GM19238 (cell line): ENCODE measurements at regions not wholly inside any gene's neighbourhood (a gene's known extent, or its start where the extent isn't known, plus 50 kb on each side); places are given as distances from the start of the nearest gene placed in this dataset.

Experiments used
- DNase-seq: peaks from one replicate; pipeline ENCODE4 v3.0.0; 2011; ENCODE audit warnings: low spot score; ENCODE audit not compliant: insufficient read length

GRCh38 chr20:48096957-48097890 is 311.9 kb upstream of the SULF2 start:
- no peak for DNase-seq

DNA sequence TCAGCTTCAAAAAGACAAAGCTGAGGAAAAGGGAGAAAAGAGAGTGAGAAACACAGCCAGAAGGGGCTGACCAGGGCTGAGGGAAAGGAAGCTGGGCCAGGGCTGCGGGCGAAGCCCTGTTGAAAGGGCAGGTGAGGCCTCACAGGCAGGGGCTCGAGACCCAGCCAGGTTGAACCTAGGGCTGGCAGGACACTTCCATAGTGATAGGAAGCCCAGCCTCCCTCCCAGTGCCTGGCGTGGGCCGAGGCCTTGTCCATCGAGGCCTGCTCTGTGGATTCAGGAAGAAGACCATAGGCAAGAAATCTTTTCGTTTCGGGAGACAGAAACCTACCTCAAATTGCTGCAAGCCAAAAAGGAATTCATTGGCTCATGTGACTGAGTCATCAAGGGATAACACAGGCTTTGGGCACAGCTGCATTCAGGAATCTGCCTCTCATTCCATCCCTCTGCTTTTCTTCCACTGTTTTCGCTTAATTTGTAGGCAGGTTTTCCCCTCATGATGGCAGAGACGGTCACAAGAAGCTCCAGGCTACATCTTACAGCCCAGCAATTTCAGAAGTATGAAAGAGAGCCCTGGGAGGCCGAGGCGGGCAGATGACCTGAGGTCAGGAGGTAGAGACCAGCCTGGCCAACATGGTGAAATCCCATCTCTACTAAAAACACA is 311.1 kb upstream of the SULF2 start:
- DNase-seq = no peak

GRCh38 chr20:48094944-48095343 is 309.7 kb upstream of the SULF2 start:
- DNase-seq = no peak

GRCh38 chr20:48094196-48094749 is 309.0 kb upstream of the SULF2 start:
- DNase-seq = no peak

DNA sequence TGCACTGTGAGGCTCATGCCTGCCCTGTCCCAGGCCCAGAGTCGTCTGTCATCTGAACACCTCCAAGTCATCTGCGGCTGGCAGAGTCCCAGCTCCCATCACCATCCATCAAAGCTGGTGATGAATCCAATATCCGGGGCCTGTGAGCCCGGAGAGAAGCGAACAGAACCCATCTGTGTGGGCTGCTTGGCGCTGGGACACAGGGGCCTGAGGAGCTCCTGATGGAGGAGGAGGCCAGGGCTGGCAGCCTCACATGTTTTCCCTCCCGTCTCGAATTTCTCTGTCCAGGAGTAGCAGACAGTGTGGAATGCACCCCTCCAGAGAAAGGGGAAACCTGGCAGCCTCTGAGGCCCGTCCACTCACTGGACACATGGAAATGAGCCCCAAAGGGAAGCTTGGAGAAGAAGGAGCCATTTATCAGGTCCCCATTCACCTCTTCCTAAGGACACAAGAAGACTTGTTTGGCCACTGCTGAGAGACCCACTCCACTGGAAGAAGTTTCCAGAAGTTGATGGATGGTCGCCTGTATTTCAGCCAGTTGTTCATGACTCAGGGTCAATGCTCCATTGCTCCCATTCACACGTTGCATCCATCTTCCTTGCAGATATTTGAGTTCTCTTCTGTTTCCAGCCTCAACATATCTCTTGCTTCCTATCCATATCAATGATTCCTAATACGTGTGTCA is 307.5 kb upstream of the SULF2 start:
- DNase-seq = no peak

GRCh38 chr20:48090784-48091183 is 305.5 kb upstream of the SULF2 start:
- no peak for DNase-seq

DNA sequence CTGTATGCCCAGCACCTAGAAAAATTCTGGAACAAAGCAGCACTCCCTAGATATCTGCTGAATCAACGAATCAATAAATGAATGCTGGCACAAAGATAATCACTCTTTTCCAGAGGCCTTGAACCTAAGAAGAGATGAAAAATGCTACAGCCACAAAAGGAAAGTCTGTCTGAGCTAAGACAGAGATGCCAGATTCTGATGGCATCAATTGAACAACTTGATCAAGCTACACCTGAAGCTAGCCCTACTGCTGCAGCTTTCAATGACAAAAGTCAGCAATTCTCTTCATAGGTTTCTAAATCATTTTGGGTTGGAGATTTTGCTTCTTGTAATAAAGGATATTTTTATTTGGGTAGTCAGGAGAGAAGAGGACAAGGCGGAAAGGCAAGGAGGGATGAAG is 305.0 kb upstream of the SULF2 start:
- no peak for DNase-seq

- DNase-seq = no peak
These were observed 295.3 kb upstream of the SULF2 start for GRCh38 chr20:48080583-48080982.

GRCh38 chr20:48079028-48079427 is 293.7 kb upstream of the SULF2 start:
- no peak for DNase-seq

DNA sequence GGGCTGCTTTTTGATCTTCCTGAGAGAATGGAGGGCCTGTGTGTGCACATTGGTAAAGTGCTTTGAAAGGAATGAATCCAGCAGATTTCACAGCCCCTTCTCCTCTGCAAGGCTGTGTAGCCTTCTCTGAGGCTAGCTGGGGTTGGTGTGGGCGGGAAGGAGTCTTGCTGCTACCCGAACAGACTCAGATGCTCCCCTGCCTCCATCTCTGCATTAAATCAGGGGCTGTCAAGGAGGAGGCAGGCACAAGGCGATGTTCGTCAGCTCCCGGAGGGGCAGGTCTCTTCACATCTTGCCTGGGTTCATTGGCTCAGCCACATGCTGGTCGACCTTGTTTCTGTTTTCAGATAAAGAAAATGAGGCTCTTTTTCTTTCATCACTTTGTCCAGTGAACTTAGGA is 291.5 kb upstream of the SULF2 start:
- no peak for DNase-seq

GRCh38 chr20:48076247-48076646 is 291.0 kb upstream of the SULF2 start:
- DNase-seq = no peak

- no peak for DNase-seq
These were observed 290.4 kb upstream of the SULF2 start for GRCh38 chr20:48075591-48076174.

DNA sequence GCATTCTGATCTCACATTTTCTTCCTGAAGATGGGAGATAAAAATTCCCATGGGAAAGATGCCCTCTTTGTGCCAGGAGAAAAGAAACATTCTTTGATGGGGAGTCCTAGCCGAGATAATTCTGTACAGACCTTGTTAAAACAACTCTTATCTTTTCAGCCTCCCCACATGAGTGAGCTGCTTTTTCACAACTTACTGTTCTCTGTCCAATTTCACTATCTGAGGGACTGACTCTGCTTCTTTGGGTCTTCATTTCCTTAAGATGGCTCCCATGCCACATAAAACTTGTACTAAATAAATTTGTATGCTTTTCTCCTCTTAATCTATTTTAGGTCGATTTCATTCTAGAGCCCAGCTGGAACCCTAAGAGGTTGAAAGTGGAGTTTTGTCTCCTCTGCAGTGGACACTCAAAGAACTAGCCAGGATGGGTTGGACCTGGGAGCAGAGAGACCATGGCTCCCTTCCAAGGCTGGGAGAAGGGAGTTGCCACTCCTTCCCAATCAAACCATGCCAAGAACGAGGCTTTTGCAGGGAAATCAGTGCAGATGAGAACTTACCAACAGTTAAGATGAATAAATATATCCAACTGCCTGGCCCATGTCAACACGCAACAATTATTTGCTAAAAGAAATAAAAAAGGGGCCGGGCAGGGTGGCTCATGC is 285.8 kb upstream of the SULF2 start:
- no peak for DNase-seq

- DNase-seq = no peak
These were observed 284.3 kb upstream of the SULF2 start for GRCh38 chr20:48069596-48069995.

GRCh38 chr20:48066851-48067250 is 281.6 kb upstream of the SULF2 start:
- DNase-seq = no peak

- no peak for DNase-seq
These were observed 281.0 kb upstream of the SULF2 start for GRCh38 chr20:48066246-48066645.

GRCh38 chr20:48065833-48066232 is 280.6 kb upstream of the SULF2 start:
- DNase-seq = no peak

DNA sequence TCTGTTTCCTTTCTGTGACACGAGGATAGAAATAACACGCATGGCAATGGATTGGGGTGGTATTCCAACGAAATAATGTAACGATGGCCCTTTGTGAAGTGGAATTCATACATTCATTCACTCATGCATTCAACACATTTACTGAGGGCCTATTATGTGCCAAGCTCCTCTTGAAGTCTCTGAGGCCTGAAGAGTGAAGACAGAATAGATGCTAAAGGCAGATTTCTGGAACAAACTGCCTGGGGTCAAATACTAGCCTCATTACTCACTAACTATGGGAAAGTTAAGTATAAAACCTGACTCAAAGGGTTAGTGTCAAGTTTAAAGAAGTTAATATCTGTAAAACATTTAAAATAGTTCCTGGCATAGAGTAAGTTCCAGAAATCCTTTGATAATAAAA is 279.6 kb upstream of the SULF2 start:
- DNase-seq = no peak

DNA sequence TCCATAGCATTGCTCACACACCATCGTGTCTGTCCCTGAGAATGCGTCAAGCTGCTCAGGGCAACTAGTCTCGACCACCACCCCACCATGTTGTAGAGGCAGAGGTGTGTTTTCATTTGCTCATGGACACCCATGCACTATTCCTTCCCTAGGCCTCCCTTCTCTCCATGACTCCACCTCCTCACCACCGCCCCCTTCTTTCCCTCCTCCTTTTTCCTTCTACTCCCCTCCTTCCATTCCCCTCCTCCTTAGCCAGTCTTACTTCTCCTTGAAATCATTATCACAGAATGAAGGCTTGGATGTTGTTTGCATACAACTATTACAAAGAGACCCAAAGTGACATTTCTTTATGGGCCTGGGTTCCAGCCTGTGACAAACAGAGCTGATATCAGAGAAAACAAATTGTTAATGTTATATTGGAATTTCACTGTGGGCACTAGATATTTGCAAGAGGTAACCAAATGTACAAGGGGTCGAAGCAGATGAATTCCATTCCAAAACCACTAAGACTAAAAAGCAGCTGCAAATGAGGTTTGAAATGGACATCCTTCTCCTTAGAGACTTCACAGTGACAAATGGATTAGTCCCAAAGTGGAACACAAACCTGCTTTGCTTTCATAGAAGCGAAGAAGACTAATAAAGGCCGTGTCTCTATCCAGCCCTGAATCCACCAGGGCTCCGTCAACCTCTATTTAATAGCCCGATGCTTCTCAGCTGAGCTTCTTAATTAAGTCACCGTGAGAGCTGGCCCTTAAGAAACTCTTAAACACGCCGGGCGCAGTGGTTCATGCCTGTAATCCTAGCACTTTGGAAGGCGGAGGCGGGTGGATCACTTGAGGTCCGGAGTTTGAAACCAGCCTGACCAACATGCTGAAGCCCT is 275.8 kb upstream of the SULF2 start:
- no peak for DNase-seq
